Sigmoid colon (tissue), 6 donors: ENCODE measurements at regions not wholly inside any gene's neighbourhood (a gene's known extent, or its start where the extent isn't known, plus 50 kb on each side); places are given as distances from the start of the nearest gene placed in this dataset.

ENCODE experiments used
- DNase-seq: peaks from one replicate; pipeline ENCODE4 v3.0.0-alpha.2; 2019
- H3K27ac ChIP-seq, 4 donors: fragments of 200-600 bp; sonication (generic); one replicate each; pipeline ENCODE4 v1.5.1; 2016 to 2019; ENCODE audit warnings: mild to moderate bottlenecking in 1 of 4
- H3K27me3 ChIP-seq, 3 donors: fragments of 200-600 bp; sonication (generic); one replicate each; pipeline ENCODE4 v1.5.1; 2019; ENCODE audit warnings: mild to moderate bottlenecking in 1 of 3
- H3K36me3 ChIP-seq, 4 donors: fragments of 200-600 bp; sonication (generic); one replicate each; pipeline ENCODE4 v1.5.1; 2016 to 2019
- H3K4me1 ChIP-seq, 4 donors: fragments of 200-600 bp; sonication (generic); one replicate each; pipeline ENCODE4 v1.5.1; 2017 to 2019
- H3K4me3 ChIP-seq, 4 donors: fragments of 200-600 bp; sonication (generic); one replicate each; pipeline ENCODE4 v1.5.1; 2017 to 2019; ENCODE audit warnings: mild to moderate bottlenecking in 2 of 4, moderate library complexity in 1 of 4
- H3K9me3 ChIP-seq, 4 donors: fragments of 200-600 bp in 3 of 4; sonication (generic) in 3 of 4; one replicate each; pipeline versions ENCODE4 v1.5.1 to v1.6.1; 2013 to 2019
- CTCF ChIP-seq, 4 experiments: fragments of 450-650 bp in 3 of 4; fragments of 200-600 bp in 1 of 4; IDR thresholded peaks; one replicate each; pipeline ENCODE4 v1.5.1; 2016 to 2019; ENCODE audit warnings: antibody characterized with exemption in 4 of 4, mild to moderate bottlenecking in 3 of 4, moderate library complexity in 2 of 4
- EP300 ChIP-seq, 4 donors: sonication (generic); formaldehyde crosslinking; IDR thresholded peaks; one replicate each; pipeline ENCODE4 v1.6.1; 2017; ENCODE audit warnings: antibody characterized with exemption in 4 of 4
- POLR2A ChIP-seq, 2 donors: fragments of 450-650 bp; IDR thresholded peaks; one replicate each; pipeline ENCODE4 v1.6.1; 2016; ENCODE audit warnings: antibody characterized with exemption in 2 of 2, mild to moderate bottlenecking in 2 of 2, moderate library complexity in 2 of 2
- POLR2AphosphoS5 ChIP-seq, 4 donors: sonication (generic); formaldehyde crosslinking; IDR thresholded peaks; one replicate each; pipeline ENCODE4 v1.6.1; 2017; ENCODE audit warnings: antibody characterized with exemption in 4 of 4
- WGBS, 2 donors: extraction: QIAGEN DNeasy Blood & Tissue Kit; methylation state at CpG; one replicate each; pipeline ENCODE4 v1.1.7; 2013; 5-methylcytosine and 5-hydroxymethylcytosine counted together
- intact Hi-C: fragments of 100-400 bp; cut with DNase I; formaldehyde crosslinking; loops from one replicate; pipeline ENCODE4 v1.15.1; 2023
- donor health status: healthy with polysubstance abuse.
- donor health status: healthy.

GRCh38 chr7:119918185-119918584 lies 354.8 kb upstream of the KCND2 start:
- H3K4me1 ChIP-seq, result no peaks in the 10 kb centered on the region
- DNase-seq, result no peak
- no peak overlapping the region for H3K4me3 ChIP-seq
- 52 to 71% methylated on average over 1 of the region's 1 CpG for WGBS, 2 donors
- no peaks in the 10 kb centered on the region for H3K9me3 ChIP-seq
- H3K27me3 ChIP-seq, result no peaks in the 10 kb centered on the region
- no peak overlapping the region for H3K27ac ChIP-seq
- intact Hi-C loops, result no loop called here
- TF ChIP-seq EP300 (IDR thresholded peaks at IDR 0.05) (no peak), CTCF (IDR thresholded peaks at IDR 0.05) (no peak), POLR2A (IDR thresholded peaks at IDR 0.05) (no peak), POLR2AphosphoS5 (IDR thresholded peaks at IDR 0.05) (no peak)
- H3K36me3 ChIP-seq, result no peaks in the 10 kb centered on the region

GRCh38 chr7:119919986-119920385 lies 353.0 kb upstream of the KCND2 start:
- H3K27ac ChIP-seq, result no peak overlapping the region
- H3K4me1 ChIP-seq, result no peaks in the 10 kb centered on the region
- TF ChIP-seq EP300 (IDR thresholded peaks at IDR 0.05) (no peak), CTCF (IDR thresholded peaks at IDR 0.05) (no peak), POLR2AphosphoS5 (IDR thresholded peaks at IDR 0.05) (no peak), POLR2A (IDR thresholded peaks at IDR 0.05) (no peak)
- no peak for DNase-seq
- no peaks in the 10 kb centered on the region for H3K9me3 ChIP-seq
- intact Hi-C loops, result no loop called here
- no peak overlapping the region for H3K4me3 ChIP-seq
- H3K36me3 ChIP-seq, result no peaks in the 10 kb centered on the region
- no peaks in the 10 kb centered on the region for H3K27me3 ChIP-seq

GRCh38 chr7:119925581-119926289 lies 347.2 kb upstream of the KCND2 start:
- Histone ChIP-seq H3K27me3 (no peaks in the 10 kb centered on the region), H3K27ac (no peak overlapping the region), H3K4me3 (no peak overlapping the region), H3K9me3 (no peaks in the 10 kb centered on the region), H3K4me1 (no peaks in the 10 kb centered on the region), H3K36me3 (no peaks in the 10 kb centered on the region)
- no peak for DNase-seq
- TF ChIP-seq CTCF (IDR thresholded peaks at IDR 0.05) (no peak), POLR2AphosphoS5 (IDR thresholded peaks at IDR 0.05) (no peak), POLR2A (IDR thresholded peaks at IDR 0.05) (no peak), EP300 (IDR thresholded peaks at IDR 0.05) (no peak)
- WGBS, 2 donors, result 80 to 86% methylated on average over 5 of the region's 5 CpGs
- intact Hi-C loops, result no loop called here

- H3K4me3 ChIP-seq, result no peak overlapping the region
- H3K9me3 ChIP-seq, result no peaks in the 10 kb centered on the region
- H3K27me3 ChIP-seq, result no peaks in the 10 kb centered on the region
- no peaks in the 10 kb centered on the region for H3K4me1 ChIP-seq
- DNase-seq, result no peak
- no peaks in the 10 kb centered on the region for H3K36me3 ChIP-seq
- no peak overlapping the region for H3K27ac ChIP-seq
- intact Hi-C loops, result loop anchor here (5.0 to 10.0 kb wide), 2 partner anchors 342 to 625 kb away; partner anchors contain the start of gene KCND2
- TF ChIP-seq CTCF (IDR thresholded peaks at IDR 0.05), result no peak
- no peak for TF ChIP-seq POLR2AphosphoS5 (IDR thresholded peaks at IDR 0.05)
- no peak for TF ChIP-seq EP300 (IDR thresholded peaks at IDR 0.05)
- TF ChIP-seq POLR2A (IDR thresholded peaks at IDR 0.05), result no peak
- 81 to 85% methylated on average over 3 of the region's 3 CpGs for WGBS, 2 donors
Measured at GRCh38 chr7:119929891-119930290, 343.1 kb upstream of the KCND2 start.
